RKO (cell line): ENCODE measurements at regions not wholly inside any gene's neighbourhood (a gene's known extent, or its start where the extent isn't known, plus 50 kb on each side); places are given as distances from the start of the nearest gene placed in this dataset.

ENCODE experiments used
- DNase-seq: peaks from one replicate; pipeline ENCODE4 v3.0.0-alpha.2; 2016; ENCODE audit warnings: low spot score

DNA sequence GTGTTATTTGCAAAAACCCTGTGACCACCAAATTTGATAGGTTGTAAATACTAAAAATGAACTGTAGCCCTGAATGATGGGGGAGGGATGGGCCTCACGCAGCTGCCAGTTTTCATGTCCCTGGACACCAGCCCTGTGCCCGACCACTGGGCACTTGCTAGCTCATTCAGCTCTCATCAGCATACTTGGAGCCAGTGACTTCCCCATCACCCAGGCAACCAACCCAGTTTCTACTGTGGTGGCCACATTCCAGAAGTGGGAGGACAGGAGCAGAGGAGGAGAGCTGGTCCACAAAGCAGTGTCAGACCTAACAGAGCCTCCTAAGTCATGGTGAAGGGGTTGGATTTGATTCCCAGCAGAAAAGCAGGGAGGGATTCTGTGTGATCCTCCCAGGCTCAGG is 128.2 kb downstream of the CPEB2 start:
- no peak for DNase-seq

DNA sequence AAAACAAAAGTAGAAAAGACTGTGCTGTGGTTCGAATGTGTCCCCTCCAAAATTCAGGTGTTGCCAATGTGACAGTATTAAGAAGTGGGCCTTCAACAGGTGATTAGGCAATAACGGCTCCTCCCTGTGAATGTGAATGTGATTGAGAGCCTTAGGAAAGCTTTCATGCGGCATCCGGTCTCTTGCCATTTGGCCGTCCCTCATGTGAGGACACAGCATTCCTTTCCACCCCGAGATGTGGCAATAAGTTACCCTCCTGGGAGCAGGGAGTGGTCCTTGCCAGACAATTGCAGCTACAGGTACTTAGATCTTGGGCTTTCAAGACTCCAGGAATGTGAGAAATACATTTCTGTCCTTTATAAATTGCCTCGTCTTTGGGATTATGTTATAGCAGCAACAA is 129.3 kb downstream of the CPEB2 start:
- no peak for DNase-seq

DNA sequence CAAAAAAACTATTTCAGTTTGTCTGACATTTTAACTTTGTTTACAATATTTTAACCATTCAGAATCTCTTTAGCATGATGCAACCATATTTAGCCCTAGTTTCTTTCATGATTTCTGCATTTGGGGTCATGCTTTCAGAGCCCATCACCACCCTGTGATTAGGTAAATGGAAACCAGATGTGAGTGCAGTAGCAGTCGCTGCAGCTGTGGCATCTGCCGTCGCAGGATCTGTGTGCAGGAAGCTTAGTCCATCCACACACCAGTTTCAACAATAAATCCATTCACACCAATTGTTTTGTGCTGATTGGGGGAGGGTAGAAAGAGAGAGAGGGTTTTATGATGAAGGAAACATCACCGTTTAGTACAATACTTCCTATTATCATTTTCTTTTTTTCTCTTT is 130.5 kb downstream of the CPEB2 start:
- DNase-seq, result no peak

DNA sequence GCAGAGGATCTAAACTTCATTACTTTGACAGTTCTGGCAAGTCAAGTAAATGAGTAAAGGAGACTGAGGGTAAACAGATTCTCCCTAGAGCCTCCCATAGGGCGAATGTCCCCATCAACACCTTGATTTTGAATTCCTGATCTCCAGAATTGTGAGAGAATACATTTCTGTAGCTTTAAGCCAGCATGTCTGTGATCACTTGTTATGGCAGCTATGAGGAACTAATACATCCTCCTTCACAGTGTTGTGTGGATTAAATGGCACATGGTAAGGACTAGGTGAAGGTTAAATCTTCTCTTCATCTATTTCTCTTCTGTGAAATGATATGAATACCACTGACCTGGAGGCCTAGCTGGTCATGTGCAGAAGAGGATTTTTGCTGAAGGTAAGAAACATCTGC is 137.3 kb downstream of the CPEB2 start:
- no peak for DNase-seq

DNA sequence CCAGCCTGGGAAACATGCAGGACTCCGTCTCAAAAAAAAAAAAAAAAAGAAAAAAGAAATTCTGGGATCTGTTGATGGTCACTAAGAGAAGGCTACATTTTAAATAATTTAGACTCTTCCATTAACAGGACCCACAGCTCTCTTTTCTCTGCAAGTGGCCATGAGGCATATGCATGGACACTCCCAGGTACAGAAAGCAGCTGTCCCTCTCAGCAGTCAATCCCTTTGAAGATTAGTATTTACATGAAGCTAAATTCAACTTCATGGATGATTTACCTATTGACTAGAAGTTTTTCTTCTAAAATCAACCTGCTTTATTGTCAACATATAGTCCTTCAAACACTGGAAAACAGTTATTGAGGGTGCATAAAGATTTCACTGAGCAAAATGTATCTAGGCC is 139.9 kb downstream of the CPEB2 start:
- no peak for DNase-seq

DNA sequence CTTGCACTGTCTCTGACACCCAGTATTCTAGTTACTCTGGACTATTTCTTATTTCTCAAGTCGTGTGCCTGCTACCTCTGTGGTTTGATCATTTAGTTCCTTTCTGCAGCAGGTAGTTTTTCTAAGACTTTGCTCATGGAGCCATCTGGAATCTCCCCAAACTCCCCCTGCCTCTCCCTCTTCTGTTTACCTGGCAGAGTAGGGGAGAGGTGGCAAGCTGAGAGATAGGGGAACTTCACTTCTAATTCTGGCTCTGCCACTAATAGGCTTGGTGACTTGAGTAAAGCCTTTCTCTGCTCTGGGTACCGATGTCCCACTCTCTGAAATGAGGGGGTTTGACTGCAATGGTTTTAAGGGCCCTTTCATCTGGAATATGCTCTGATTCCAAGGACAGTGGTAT is 141.3 kb downstream of the CPEB2 start:
- DNase-seq, result no peak

DNA sequence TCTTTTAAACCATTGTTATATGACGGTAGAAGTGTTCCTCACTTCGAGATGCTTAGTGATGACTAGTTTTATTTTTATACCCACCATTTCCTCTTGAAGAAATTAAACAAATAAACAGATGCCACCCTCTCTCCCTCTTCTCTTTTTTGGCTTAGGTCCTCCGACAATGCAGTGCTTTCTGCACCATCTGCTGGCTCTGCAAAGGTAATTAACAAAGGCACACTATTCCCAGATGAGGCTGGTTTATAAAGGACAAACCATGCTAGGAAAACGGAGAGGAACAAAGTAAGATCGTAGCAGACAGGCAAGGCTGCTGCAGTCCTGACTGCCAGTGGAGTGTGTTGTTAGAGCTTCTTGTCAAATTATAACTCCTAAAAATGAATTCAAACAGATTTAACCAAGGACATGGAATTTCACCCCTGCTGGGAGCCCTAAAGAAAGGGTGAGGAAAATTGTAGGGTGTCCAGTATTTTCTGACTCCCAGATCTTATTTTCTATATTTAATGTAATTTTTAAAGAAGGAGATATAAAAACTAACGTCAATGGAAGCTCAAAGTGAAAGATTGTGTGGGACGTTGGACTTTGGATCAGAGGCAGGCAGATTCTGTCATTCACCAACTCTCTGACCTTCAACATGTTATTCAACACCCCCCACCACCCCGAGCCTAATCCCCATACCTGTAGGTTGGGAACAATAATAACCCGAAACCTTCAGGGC is 142.1 kb downstream of the CPEB2 start:
- DNase-seq, result no peak

DNA sequence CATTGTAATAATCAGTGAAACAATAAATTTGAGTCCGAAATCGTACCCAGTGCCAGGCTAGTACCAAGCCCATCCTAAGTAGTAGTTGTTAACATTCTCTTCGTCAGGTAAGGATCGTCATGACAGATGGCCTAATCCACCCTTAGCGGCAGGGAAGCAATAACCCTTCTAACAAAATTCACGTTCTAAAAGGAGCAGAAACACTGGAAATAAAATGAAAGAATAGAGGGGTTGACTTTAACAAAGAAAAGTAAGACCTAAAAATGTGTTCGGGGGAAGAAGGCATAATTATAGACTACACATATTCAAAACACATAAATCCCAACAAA is 142.7 kb downstream of the CPEB2 start:
- no peak for DNase-seq

DNA sequence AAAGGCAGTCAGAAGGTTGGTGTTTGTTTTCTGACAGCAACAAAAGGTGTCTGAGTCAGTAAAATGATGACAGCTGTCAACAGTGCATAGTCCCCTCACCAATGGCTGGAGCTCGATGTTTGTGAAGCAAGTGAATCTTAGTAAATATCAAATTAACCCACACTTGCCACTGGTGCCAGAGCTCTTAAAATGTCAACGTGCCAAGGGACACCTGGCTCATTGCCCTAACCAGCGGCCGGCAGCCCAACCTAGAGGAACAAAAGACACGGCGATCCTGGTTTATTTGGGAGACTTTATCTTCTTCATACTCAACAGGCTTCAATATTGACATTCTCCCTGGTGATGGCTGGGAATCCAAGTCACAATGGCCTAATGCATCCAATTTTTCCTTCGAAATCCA is 143.4 kb downstream of the CPEB2 start:
- no peak for DNase-seq

DNA sequence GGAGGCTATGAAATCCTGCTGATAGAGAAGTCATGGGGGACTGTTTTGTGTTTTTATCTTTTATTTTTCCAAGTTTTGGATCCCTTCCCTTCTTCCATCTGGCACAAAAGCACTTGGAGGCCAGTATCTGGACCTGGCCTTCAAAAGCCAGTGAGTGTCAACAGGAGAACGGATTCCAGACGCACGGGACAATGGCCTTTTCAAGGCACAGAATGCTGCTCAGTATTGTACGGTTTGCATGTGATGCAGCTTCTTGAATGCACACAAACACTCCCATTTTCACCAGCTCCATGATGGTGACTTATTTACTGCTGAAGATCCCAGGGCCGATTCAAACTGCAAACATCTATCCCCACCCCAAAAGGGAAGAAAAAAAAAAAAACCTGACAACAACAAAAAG is 145.4 kb downstream of the CPEB2 start:
- DNase-seq, result no peak

DNA sequence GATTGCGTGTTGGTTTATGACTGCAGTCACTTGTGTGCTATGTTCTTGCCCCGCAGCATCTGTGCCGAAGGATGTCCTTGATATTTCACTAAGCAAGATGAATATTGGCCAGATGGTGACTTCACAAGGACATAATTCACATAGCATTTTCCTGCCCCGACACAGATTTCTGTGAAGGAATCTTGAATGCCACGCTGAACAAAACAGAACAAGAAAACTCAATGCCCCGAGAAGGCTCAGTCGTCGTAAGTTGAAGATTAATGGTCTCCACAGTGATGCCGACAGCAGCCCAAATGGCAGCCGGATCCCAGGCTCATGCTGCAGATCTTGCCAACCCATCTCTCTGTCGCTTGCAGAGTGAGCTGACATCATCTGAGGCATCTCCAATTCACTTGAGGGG is 145.9 kb downstream of the CPEB2 start:
- DNase-seq, result no peak

DNA sequence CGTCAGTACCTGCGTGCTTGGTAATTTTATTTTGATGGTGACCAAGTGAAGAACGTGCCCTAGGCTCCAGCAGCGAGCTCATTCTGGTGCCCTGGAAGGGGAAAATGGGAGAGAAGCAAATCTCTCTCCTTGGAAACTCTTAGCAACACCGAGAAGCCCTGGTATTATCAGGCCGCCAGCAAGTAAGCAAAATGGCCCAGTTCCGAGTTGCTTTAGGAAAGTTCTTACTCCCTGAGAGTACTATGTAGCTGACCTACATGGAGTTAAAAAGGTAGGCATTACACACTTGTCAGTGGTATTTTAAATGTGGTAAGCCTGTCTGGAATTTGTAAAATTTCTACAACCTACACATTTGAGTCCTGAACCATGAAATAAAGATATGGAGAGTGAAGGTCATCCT is 146.4 kb downstream of the CPEB2 start:
- no peak for DNase-seq

DNA sequence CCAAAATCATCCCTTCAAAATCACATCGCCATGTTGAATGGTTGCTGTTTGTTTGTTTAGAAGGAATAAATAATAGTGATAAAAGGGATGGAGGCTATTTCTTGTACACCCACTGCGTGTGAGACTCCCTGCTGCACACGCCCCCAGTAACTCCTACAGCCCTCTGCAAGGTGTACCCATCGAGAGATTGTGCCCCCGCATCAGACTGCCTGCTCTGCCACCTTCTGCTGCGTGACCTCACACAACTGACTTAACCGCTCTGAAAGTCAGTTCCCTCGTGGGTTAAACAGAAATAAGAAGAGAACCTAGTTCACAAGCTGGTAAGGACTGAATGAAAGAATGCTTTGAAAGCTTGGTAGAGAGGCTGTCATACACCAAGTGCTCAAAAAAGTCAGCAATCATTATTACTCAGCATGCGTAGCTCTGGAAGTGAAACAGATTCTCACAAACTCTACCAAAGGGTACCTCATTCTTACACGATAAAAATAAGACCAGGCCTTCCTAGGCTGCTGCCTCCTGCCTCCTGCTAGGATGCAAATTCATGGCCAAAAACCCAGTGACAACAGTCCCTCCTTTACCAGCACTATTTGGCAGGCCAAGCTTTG is 147.1 kb downstream of the CPEB2 start:
- DNase-seq, result no peak

DNA sequence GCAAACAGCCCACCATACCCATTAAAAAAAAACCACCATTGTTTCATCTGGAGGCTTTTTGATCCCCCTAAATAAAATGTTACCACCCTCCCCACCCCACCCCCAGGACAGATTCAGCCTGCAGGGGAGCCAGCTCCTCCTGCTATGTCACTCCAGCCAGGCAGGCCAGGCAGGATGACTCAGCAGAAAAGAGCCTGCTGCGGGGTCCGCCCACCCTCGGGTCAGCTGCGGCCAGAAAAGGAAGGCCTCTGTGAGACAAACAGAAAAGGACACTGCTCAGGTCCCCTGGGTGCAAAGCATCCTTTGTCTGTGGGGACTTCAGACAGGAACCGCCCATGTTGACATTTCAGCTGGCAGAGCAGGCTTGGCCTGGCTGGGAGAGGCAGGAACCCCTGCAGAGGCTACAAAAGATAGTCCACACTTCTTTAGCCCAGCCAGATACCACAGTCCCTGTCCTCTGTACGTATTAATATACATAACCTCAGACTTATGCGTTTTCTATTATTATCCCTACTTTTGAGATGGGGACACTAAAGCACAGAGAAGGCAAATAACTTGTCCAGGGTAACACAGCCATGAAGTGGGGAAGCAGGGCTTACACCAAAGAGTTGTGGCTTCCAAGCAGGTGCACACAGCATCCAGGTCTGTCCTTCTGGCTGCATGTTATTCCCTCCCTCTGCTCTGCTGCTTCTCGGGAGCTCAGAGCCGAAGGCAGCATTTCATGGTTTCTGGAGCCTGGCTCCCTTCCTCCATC is 147.7 kb downstream of the CPEB2 start:
- peak; percentile 47 for DNase-seq

DNA sequence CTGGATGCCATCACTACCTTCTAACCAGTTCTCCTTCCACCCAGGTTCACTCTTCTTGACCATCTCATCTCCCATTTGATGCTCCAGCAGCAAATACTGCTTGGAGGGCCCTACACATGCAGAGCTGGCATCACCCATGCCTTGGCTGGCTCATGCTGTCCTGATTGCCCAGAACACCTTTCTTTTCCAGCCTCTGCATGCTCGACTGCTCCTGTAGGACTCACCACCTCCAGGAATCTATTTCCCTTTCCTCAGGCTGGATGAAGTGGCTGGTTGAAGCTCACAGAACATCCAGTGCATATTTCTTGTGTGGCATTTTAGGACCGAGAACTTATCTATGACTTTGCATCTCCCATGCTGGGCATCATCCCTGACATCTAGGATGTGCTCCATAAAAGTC is 148.3 kb downstream of the CPEB2 start:
- no peak for DNase-seq

DNA sequence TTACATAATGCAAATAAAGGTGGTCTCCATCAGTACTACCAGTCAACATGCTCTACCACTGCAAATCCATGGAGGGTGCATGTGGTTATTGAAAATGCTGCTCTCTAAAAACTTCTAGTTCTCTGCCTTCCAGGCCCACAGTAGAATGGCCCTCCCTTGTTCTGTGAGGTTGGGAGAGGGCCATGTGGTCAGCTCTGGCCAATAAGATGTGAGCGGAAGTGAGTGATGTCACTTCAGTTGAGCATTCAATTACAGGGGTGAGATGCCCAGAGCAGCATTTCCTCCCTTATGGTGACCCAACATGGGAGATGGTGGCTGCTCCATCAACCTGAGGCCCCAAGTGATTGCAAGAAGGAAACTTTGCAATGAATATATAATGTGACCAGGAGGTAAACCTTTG is 148.8 kb downstream of the CPEB2 start:
- DNase-seq, result no peak

DNA sequence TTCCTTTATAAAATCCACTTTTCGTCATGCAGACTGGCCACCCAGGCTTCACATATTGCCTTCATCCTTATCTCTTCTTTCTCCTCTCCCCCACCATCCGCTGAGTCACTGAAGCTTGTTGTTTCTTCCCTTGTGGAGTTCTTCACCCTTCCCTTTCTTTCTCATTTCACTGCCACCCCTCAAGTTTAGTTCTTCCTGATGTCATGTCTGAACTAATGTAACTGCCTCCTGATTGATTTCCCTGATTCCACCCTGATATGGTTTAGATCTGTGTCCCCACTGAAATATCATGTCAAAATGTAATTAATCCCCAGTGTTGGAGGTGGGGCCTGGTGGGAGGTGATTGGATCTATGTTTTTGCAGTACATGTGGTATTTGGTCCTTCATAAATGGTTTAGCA is 151.4 kb downstream of the CPEB2 start:
- no peak for DNase-seq

DNA sequence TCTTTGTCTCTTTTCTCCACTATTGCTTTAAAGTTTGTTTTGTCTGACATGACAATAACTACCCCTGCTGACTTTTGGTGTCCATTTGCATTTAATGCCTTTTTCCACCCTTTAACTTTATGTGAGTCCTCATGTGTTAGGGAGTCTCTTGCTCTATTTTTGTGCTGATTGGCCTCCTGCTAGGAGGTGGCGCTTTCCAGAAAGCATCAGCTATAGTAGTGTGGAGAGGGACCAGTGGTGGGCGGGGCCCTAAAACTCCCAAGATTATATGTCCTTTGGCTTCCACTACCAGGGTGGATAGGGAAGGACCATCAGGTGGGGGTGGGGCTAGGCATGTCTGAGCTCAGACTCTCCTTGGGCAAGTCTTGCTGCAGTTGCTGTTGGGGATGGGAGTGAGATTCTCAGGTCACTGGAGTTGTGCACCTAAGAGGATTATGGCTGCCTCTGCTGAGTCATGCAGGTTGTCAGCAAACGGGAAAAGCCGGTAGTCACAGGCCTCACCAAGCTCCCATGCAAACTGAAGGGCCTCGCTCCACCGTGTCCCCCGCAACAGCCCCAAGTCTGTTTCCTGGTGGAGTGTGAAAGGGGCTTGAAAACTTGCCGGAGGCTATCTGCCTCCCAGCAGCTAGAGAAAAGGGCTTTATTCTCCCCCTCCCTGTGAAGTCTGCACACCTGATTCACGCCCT is 156.3 kb downstream of the CPEB2 start:
- no peak for DNase-seq

DNA sequence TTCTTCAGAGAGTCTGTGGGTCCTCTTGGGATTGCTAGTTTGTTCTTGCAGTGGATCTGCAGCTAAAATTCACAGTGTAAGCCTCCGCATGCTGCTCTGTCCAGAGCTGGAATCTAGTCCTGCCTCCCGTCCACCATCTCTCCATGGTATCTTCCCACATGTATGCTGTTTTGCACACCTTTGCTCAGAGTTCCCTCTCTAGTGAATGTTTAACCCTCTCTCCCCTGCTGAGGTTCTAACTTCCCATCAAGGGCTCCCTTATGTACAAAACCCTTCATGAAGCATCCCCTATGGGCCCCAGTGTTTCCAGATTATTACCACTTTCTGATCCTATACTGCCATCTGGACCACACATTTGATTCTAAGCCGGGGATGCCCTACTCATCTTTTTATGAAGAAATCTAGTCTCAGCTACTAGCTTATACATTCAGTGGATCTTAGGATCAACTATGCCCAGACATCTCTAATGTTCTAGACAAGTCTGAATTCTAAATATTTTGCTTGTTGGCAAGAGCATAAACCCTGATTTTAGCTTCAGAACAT is 157.3 kb downstream of the CPEB2 start:
- DNase-seq, result no peak

DNA sequence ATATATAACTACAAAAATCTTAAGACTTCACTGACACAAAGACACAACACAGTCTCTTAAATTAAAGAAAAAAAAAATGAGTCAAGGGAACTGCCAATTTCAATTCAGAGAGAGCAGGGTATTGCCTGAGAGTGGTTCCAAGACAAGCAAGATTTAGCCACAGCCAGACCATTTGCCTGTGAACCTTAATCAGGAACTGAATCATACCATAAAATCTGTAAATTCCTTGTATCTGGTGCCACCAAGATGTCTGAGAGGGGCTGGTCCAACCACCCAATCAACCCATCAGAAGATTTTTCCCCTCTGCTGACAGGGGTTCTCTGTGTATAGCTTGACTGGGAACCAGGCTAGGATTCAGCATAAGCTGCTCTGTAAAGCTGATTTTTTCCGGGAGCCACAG is 159.2 kb downstream of the CPEB2 start:
- DNase-seq, result no peak

DNA sequence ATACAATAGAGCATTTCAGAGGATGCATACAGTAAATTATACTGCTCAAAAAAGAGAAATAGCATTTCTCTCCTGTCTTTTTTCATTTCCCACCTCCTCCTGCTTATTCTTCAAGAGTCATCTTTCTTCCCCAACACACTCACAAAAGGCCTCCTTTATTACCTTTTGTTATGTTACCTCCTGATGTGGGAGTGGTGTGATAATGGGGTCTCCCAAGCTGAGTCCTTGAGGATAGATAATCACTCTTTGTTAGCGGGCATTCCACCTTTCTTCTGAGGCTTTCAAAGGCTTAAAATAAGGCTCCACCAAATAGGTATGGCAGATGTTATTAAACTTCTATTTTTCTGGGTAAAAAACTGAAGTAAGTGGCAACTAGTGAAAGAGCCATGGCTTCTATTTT is 159.8 kb downstream of the CPEB2 start:
- DNase-seq, result no peak

DNA sequence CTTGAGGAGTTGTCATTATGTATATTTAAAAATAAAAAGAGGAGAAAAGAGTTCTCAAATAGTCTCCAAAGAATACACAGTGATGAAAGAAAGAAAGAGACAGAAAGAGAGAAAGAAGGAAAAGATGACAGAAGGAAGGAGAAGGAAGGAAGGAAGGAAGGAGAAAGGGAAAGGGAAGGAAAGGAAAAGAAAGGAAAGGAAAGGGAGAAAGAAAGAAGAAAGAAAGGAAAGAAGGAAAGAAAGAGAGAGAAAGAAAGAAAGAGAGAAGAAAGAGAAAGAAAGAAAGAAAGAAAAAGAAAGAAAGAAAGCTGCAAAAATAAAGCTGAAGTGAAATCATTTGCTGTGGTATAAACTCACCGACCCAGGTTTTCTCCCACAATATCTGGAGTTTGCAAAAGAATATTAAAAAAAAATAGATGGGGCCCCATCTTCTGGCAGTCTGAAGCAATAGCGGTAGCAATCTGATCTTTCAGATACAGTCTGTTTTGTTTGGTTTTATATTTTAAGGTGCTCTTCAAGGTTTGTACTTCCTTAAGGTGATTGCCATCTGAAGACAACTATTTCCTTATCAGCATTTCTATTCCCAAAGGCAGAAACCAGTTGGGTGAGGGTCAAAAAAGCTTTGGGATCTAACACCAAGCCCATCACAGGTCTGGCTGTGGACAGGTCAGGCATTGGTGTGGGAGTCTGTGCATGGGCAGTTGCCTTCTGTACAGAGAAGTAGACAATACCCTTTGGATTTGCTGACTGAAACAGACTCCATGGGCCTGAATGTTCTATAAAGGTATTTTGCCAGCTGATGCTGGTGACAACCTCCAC is 160.4 kb downstream of the CPEB2 start:
- DNase-seq, result peak; percentile 8
